Activated CD8-positive, alpha-beta T cell treated with anti-CD3 and anti-CD28 coated beads, Interleukin-2, amount 10 ng/mL, durations not matched to agents 7 days and 5 days (primary cell): ENCODE measurements at regions not wholly inside any gene's neighbourhood (a gene's known extent, or its start where the extent isn't known, plus 50 kb on each side); places are given as distances from the start of the nearest gene placed in this dataset.

Experiments used
- ATAC-seq: fragments of 150-1000 bp; cut with Tn5 transposase; one replicate; pipeline ENCODE4 v1.10.0; 2021; ENCODE audit warnings: moderate library complexity
- CTCF ChIA-PET: fragments of 350-600 bp; sonication (Branson Sonifier 250); formaldehyde crosslinking; loops from one replicate; lab custom pipeline; 2021; ENCODE audit warnings: antibody characterized with exemption; lab: Charles Lee
- POLR2A ChIA-PET: fragments of 350-600 bp; sonication (Branson Sonifier 250); formaldehyde crosslinking; loops from one replicate; lab custom pipeline; 2021; ENCODE audit warnings: antibody characterized with exemption; lab: Charles Lee
- DNase-seq: peaks from one replicate; pipeline ENCODE4 v3.0.0-alpha.2; 2020
- H3K27ac Mint-ChIP-seq: one replicate; pipeline ENCODE4 v1.8.0; 2021; ENCODE audit warnings: mild to moderate bottlenecking, mixed read lengths
- H3K27me3 Mint-ChIP-seq: one replicate; pipeline ENCODE4 v1.8.0; 2021; ENCODE audit warnings: low read depth, mixed read lengths
- H3K36me3 Mint-ChIP-seq: one replicate; pipeline ENCODE4 v1.8.0; 2021; ENCODE audit warnings: low read depth, mixed read lengths
- H3K4me1 Mint-ChIP-seq: one replicate; pipeline ENCODE4 v1.8.0; 2021; ENCODE audit warnings: low read depth, mixed read lengths
- H3K4me3 Mint-ChIP-seq: one replicate; pipeline ENCODE4 v1.8.0; 2021; ENCODE audit warnings: mild to moderate bottlenecking, mixed read lengths
- H3K9me3 Mint-ChIP-seq: one replicate; pipeline ENCODE4 v1.8.0; 2022; ENCODE audit warnings: mixed read lengths; ENCODE audit not compliant: insufficient read depth

- H3K36me3 Mint-ChIP-seq = no peaks in the 10 kb centered on the region
- DNase-seq = no peak
- H3K27ac Mint-ChIP-seq = no peak overlapping the region
- ATAC-seq = no peak
- H3K4me3 Mint-ChIP-seq = no peak overlapping the region
- H3K9me3 Mint-ChIP-seq = no peaks in the 10 kb centered on the region
- H3K27me3 Mint-ChIP-seq = no peaks in the 10 kb centered on the region
- no peaks in the 10 kb centered on the region for H3K4me1 Mint-ChIP-seq
- POLR2A ChIA-PET = no interaction called here
- CTCF ChIA-PET = no interaction called here
Measured at GRCh38 chr13:22758245-22758644, 422.5 kb upstream of the SGCG start.

GRCh38 chr13:22761709-22762108, 419.1 kb upstream of the SGCG start:
- no peak overlapping the region for H3K4me3 Mint-ChIP-seq
- DNase-seq (no peak), ATAC-seq (no peak)
- no peaks in the 10 kb centered on the region for H3K9me3 Mint-ChIP-seq
- H3K36me3 Mint-ChIP-seq = no peaks in the 10 kb centered on the region
- ChIA-PET CTCF (no interaction called here), POLR2A (no interaction called here)
- no peaks in the 10 kb centered on the region for H3K4me1 Mint-ChIP-seq
- no peak overlapping the region for H3K27ac Mint-ChIP-seq
- no peaks in the 10 kb centered on the region for H3K27me3 Mint-ChIP-seq

DNA sequence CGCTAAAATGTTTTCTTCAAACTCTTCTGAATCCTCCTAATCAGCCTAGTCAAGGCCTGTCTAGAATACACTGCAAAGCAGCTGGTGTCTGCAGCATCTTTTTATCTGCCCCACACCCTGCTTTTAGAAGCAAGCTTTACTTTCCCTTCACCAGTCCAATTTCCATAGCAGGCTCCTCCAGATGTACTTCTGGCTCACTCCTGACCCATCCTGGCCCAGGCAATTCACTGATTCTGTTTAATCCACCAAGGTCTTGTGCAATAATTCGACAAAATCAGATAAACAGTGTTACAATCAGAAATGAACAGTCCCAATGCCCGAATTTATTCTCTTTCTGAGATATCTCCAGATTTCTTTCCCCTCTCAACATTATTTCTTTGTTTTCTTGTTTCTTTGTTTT, 415.2 kb upstream of the SGCG start:
- Mint-ChIP-seq H3K4me1 (no peaks in the 10 kb centered on the region), H3K27ac (no peak overlapping the region), H3K9me3 (no peaks in the 10 kb centered on the region), H3K4me3 (no peak overlapping the region), H3K36me3 (no peaks in the 10 kb centered on the region), H3K27me3 (no peaks in the 10 kb centered on the region)
- ATAC-seq (no peak), DNase-seq (no peak)
- ChIA-PET CTCF (interaction anchor here (0.7 kb wide), 1 partner anchor 558 kb away, joined by 3 read pairs; no protein-coding TSS in a partner anchor), POLR2A (no interaction called here)

GRCh38 chr13:22770891-22771290, 409.9 kb upstream of the SGCG start:
- no peaks in the 10 kb centered on the region for H3K27me3 Mint-ChIP-seq
- H3K4me3 Mint-ChIP-seq = no peak overlapping the region
- no peak overlapping the region for H3K27ac Mint-ChIP-seq
- no peaks in the 10 kb centered on the region for H3K36me3 Mint-ChIP-seq
- ATAC-seq (no peak), DNase-seq (no peak)
- POLR2A ChIA-PET = no interaction called here
- CTCF ChIA-PET = no interaction called here
- no peaks in the 10 kb centered on the region for H3K4me1 Mint-ChIP-seq
- no peaks in the 10 kb centered on the region for H3K9me3 Mint-ChIP-seq

DNA sequence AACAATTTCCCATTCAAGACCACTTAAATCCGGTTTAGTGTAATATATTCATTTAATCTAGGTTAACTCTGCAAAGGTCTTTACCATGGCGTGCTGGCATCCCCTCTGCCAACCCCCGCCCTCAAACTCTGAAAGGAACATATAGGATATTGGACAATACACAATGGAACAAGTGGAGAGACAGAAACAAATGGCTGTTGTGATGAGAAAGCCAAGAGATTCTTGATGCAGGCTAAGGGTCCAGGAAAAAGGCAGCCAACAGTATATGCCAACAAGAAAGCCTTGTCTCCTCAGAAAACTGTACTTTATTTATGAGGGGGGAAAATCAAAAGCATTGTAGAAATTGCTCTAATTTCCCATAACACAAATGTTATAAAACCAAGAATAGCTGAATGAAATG, 407.3 kb upstream of the SGCG start:
- no peak for DNase-seq
- ChIA-PET POLR2A (no interaction called here), CTCF (no interaction called here)
- no peak overlapping the region for H3K4me3 Mint-ChIP-seq
- H3K36me3 Mint-ChIP-seq = no peaks in the 10 kb centered on the region
- ATAC-seq = no peak
- H3K4me1 Mint-ChIP-seq = no peaks in the 10 kb centered on the region
- H3K27me3 Mint-ChIP-seq = no peaks in the 10 kb centered on the region
- H3K27ac Mint-ChIP-seq = no peak overlapping the region
- no peaks in the 10 kb centered on the region for H3K9me3 Mint-ChIP-seq

DNA sequence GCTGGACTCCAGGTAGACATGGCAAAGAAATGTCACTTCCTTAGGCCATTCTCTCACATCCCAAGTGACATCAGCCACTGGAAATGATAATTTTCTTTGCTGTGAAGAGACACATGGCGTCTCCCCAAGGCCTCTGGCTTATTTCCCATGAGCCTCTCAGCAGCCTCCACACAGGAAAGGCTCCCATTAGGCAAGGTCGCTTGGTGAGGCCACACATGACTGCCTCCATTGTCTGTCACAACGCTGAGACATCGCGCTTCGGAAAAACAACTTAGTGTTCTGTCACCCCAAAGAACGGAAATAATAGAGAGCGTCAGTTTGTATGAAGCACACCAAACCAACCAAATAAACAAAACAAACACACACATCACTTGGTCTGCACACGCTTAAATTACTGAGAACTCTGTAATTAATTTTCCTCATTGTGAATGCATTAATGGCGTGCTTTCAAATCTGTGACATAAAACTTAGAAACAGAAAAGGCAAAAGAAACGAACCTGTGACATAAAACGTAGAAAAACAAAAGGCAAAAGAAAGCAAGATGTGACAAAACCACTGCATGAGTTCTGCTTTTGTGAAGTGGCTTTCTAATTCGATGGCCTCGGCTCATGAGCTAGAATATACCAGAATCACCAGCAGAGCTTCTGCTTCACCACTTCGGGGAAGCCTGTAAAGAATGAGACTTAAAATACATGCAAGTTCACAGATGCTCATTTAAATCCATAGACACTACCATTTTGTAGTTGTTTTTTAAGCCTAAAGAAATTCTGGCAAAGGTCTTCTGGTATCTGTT, 404.2 kb upstream of the SGCG start:
- POLR2A ChIA-PET = no interaction called here
- no peaks in the 10 kb centered on the region for H3K27me3 Mint-ChIP-seq
- H3K4me1 Mint-ChIP-seq = no peaks in the 10 kb centered on the region
- H3K27ac Mint-ChIP-seq = no peak overlapping the region
- no peak overlapping the region for H3K4me3 Mint-ChIP-seq
- no peaks in the 10 kb centered on the region for H3K36me3 Mint-ChIP-seq
- no peak for DNase-seq
- H3K9me3 Mint-ChIP-seq = no peaks in the 10 kb centered on the region
- CTCF ChIA-PET = no interaction called here
- no peak for ATAC-seq

DNA sequence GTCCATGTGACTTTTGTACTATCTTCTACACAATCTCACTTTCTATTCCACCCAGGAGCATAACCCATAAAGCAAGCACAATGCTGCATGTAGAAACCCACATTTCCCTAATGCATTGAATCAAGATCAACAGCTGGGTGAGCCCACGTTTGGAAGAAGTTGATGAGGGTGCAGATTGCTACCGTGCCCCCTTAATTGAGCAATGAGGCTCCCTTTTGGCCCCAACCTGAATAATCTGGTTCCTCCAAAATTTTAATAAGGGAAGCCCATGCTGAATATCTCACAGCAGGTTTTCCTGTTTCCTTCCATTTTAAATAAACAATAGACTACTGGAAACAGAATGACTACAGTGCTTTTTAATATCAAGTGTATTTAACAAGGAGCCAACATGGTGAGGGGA, 403.6 kb upstream of the SGCG start:
- Mint-ChIP-seq H3K27me3 (no peaks in the 10 kb centered on the region), H3K36me3 (no peaks in the 10 kb centered on the region), H3K9me3 (no peaks in the 10 kb centered on the region), H3K4me1 (no peaks in the 10 kb centered on the region), H3K4me3 (no peak overlapping the region), H3K27ac (no peak overlapping the region)
- no peak for ATAC-seq
- ChIA-PET CTCF (no interaction called here), POLR2A (no interaction called here)
- no peak for DNase-seq

- no peak for DNase-seq
- H3K27me3 Mint-ChIP-seq = no peaks in the 10 kb centered on the region
- no peak overlapping the region for H3K4me3 Mint-ChIP-seq
- CTCF ChIA-PET = no interaction called here
- H3K27ac Mint-ChIP-seq = no peak overlapping the region
- POLR2A ChIA-PET = no interaction called here
- H3K36me3 Mint-ChIP-seq = no peaks in the 10 kb centered on the region
- H3K4me1 Mint-ChIP-seq = no peaks in the 10 kb centered on the region
- no peak for ATAC-seq
- no peaks in the 10 kb centered on the region for H3K9me3 Mint-ChIP-seq
Measured at GRCh38 chr13:22789027-22789593, 391.7 kb upstream of the SGCG start.

DNA sequence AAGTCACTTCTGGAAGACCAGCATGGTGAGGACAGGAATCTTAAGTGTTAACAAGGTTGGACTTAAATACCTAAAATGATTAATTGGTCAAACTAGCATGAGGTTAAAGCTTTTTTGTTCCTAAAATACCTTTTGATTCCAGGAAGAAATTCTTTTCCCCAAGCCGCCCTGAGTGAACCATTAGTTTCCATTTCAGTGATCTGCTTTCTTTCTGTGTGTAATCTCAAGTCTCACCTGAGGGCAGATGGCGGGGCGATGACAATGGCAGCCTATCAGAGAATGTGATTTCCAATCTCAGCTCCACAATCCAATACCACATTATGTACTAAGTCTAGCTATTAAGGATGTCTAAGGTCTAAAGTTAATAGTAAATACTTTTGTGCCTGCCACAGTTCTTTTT, 390.9 kb upstream of the SGCG start:
- Mint-ChIP-seq H3K9me3 (no peaks in the 10 kb centered on the region), H3K36me3 (no peaks in the 10 kb centered on the region), H3K4me3 (no peak overlapping the region), H3K4me1 (no peaks in the 10 kb centered on the region), H3K27me3 (no peaks in the 10 kb centered on the region), H3K27ac (no peak overlapping the region)
- ChIA-PET CTCF (no interaction called here), POLR2A (no interaction called here)
- no peak for ATAC-seq
- no peak for DNase-seq

DNA sequence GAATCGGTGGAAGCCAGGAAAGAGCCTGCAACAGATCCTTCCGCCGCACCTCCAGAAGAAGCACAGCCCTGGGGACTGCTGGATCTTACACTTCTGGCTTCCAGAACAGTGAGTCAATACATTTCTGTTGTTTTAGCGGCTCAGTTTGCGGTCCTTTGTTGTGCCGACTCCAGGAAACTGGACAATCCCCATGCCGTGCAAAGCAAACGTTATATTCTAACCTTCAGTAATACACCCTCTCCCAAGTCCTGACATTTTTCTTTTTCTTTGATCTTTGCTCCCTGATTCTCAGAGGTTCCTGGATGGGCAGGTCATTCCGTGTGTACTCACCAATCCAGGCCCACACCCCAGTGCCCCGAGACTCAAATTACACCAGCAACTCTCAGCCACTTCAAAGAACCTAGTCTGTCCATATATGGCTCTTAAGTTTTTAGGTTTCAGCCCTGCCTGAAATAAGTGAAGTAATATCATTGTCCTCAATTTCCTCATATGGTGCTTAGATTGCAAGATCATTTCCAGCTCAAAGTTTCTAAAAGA, 387.1 kb upstream of the SGCG start:
- POLR2A ChIA-PET = no interaction called here
- Mint-ChIP-seq H3K9me3 (no peaks in the 10 kb centered on the region), H3K36me3 (no peaks in the 10 kb centered on the region), H3K27me3 (no peaks in the 10 kb centered on the region), H3K4me1 (no peaks in the 10 kb centered on the region), H3K27ac (no peak overlapping the region), H3K4me3 (no peak overlapping the region)
- DNase-seq (no peak), ATAC-seq (no peak)
- CTCF ChIA-PET = no interaction called here

- ChIA-PET CTCF (no interaction called here), POLR2A (no interaction called here)
- Mint-ChIP-seq H3K36me3 (no peaks in the 10 kb centered on the region), H3K9me3 (peaks cover 3% of the 10 kb centered on the region), H3K4me3 (no peak overlapping the region), H3K27me3 (peaks cover 2% of the 10 kb centered on the region), H3K4me1 (no peaks in the 10 kb centered on the region), H3K27ac (no peak overlapping the region)
- ATAC-seq (no peak), DNase-seq (no peak)
Measured at GRCh38 chr13:22800526-22801401, 380.0 kb upstream of the SGCG start.
